Endothelial cell of umbilical vein (primary cell): ENCODE measurements at regions not wholly inside any gene's neighbourhood (a gene's known extent, or its start where the extent isn't known, plus 50 kb on each side); places are given as distances from the start of the nearest gene placed in this dataset.

ENCODE experiments used
- BruUV-seq: library from RNA; stranded (reverse); fragments of 400-500 nt; replicated peaks from 2 replicates; lab custom pipeline; 2021; lab: Mats Ljungman, UMichigan
- CTCF ChIA-PET: fragments of 300-600, 350-600 bp; sonication (Branson Sonifier 250); formaldehyde crosslinking; loops from one replicate; lab custom pipeline; 2021; ENCODE audit warnings: antibody characterized with exemption, inconsistent platforms; lab: Charles Lee
- POLR2A ChIA-PET: fragments of 300-600, 350-600 bp; sonication (Branson Sonifier 250); formaldehyde crosslinking; loops from one replicate; lab custom pipeline; 2021; ENCODE audit warnings: antibody characterized with exemption, inconsistent platforms; lab: Charles Lee
- DNase-seq: peaks from one replicate; pipeline ENCODE4 v3.0.0-alpha.2; 2011; ENCODE audit warnings: low read depth, low spot score
- FAIRE-seq: peaks from 2 replicates; lab custom pipeline; 2011; peaks lifted over from hg19 to GRCh38; lab: Jason Lieb, UNC
- H2AFZ ChIP-seq: 2 replicates; pipeline ENCODE4 v1.6.0; 2012; ENCODE audit warnings: low read depth, low read length, control low read depth, inconsistent platforms
- H3K27ac ChIP-seq: 2 replicates; pipeline ENCODE4 v1.5.1; 2011; ENCODE audit warnings: low read depth, mild to moderate bottlenecking, control low read depth, low read length, moderate library complexity; ENCODE audit not compliant: insufficient read depth
- H3K27me3 ChIP-seq, 2 experiments: 2 replicates each; pipeline versions ENCODE4 v1.6.0 to v1.6.1; 2011; ENCODE audit warnings: low read length in 2 of 2, mixed read lengths in 1 of 2; ENCODE audit not compliant: control insufficient read depth in 2 of 2, insufficient read depth in 2 of 2
- H3K36me3 ChIP-seq, 2 experiments: 2 replicates in 1 of 2; 3 replicates in 1 of 2; pipeline ENCODE4 v1.5.1; 2011; ENCODE audit warnings: low read length in 2 of 2, mild to moderate bottlenecking in 1 of 2, moderate library complexity in 1 of 2; ENCODE audit not compliant: control insufficient read depth in 2 of 2, insufficient read depth in 2 of 2; ENCODE audit errors: extremely low read depth in 1 of 2
- H3K4me1 ChIP-seq: 3 replicates; pipeline ENCODE4 v1.5.1; 2011; ENCODE audit warnings: mild to moderate bottlenecking, low read length; ENCODE audit not compliant: control insufficient read depth, insufficient read depth; ENCODE audit errors: extremely low read depth
- H3K4me2 ChIP-seq: 2 replicates; pipeline ENCODE4 v1.6.1; 2011; ENCODE audit warnings: low read length, control low read depth, mixed read lengths; ENCODE audit not compliant: insufficient read depth
- H3K4me3 ChIP-seq, 3 experiments: fragments of 200-600 bp in 1 of 3; sonication (generic), shearing (Covaris generic) in 1 of 3; replicated peaks in 1 of 3; 2 replicates each; pipeline ENCODE4 v1.5.1; 2011 to 2016; ENCODE audit warnings: control low read depth in 3 of 3, low read length in 3 of 3, mild to moderate bottlenecking in 2 of 3, inconsistent platforms in 1 of 3, low read depth in 1 of 3, moderate library complexity in 1 of 3; ENCODE audit not compliant: insufficient read depth in 1 of 3
- H3K79me2 ChIP-seq: 2 replicates; pipeline ENCODE4 v1.6.0; 2012; ENCODE audit warnings: low read length, inconsistent platforms; ENCODE audit not compliant: control insufficient read depth, insufficient read depth
- H3K9ac ChIP-seq: replicated peaks from 2 replicates; pipeline ENCODE3; 2011; ENCODE audit warnings: low read length, control low read depth; ENCODE audit not compliant: insufficient read depth; ENCODE audit errors: extremely low read depth
- H3K9me1 ChIP-seq: replicated peaks from 3 replicates; pipeline ENCODE4 v1.6.0; 2011; ENCODE audit warnings: mild to moderate bottlenecking, low read length; ENCODE audit not compliant: control insufficient read depth, insufficient read depth; ENCODE audit errors: extremely low read depth
- H3K9me3 ChIP-seq: replicated peaks from 2 replicates; pipeline ENCODE4 v1.5.1; 2012; ENCODE audit warnings: low read length, inconsistent platforms; ENCODE audit not compliant: control insufficient read depth, insufficient read depth
- H4K20me1 ChIP-seq: replicated peaks from 2 replicates; pipeline ENCODE3; 2011; ENCODE audit warnings: mild to moderate bottlenecking, low read length; ENCODE audit not compliant: control insufficient read depth, insufficient read depth; ENCODE audit errors: extremely low read depth
- CTCF ChIP-seq, 2 donors: IDR thresholded peaks; 1 replicate in 1 of 2; 2 replicates in 1 of 2; pipeline ENCODE4 v1.5.1; 2011; ENCODE audit warnings: low read length in 2 of 2, mild to moderate bottlenecking in 2 of 2, moderate library complexity in 2 of 2, control low read depth in 1 of 2, inconsistent platforms in 1 of 2, low read depth in 1 of 2; ENCODE audit not compliant: insufficient read depth in 1 of 2; ENCODE audit errors: extremely low read depth in 1 of 2
- EZH2 ChIP-seq: IDR thresholded peaks from 2 replicates; pipeline ENCODE4 v1.6.1; 2012; ENCODE audit warnings: borderline replicate concordance, low read depth, mild to moderate bottlenecking, moderate library complexity, low read length, inconsistent platforms; ENCODE audit not compliant: severe bottlenecking
- FOS ChIP-seq: IDR thresholded peaks from 2 replicates; pipeline ENCODE4 v1.6.1; 2011; ENCODE audit warnings: mild to moderate bottlenecking, low read length, moderate library complexity, borderline replicate concordance; ENCODE audit not compliant: insufficient read depth
- GATA2 ChIP-seq: IDR thresholded peaks from 2 replicates; pipeline ENCODE4 v1.7.0; 2011; ENCODE audit warnings: low read depth, mild to moderate bottlenecking, moderate library complexity, mixed read lengths, low read length; ENCODE audit not compliant: insufficient read length, insufficient read depth
- JUN ChIP-seq: IDR thresholded peaks from 2 replicates; pipeline ENCODE4 v1.6.1; 2011; ENCODE audit warnings: borderline replicate concordance, low read depth; ENCODE audit not compliant: insufficient read length, insufficient read depth
- MAX ChIP-seq: IDR thresholded peaks from 2 replicates; pipeline ENCODE4 v1.6.1; 2011; ENCODE audit not compliant: insufficient read depth, insufficient read length
- MYC ChIP-seq: IDR thresholded peaks from one replicate; pipeline ENCODE4 v1.6.1; 2011; ENCODE audit warnings: mild to moderate bottlenecking, low read depth, low read length
- POLR2A ChIP-seq: IDR thresholded peaks from 2 replicates; pipeline ENCODE4 v1.6.1; 2012; ENCODE audit warnings: low read depth, mild to moderate bottlenecking, control low read depth, low read length
- POLR2AphosphoS5 ChIP-seq: IDR thresholded peaks from 2 replicates; pipeline ENCODE4 v1.6.1; 2012; ENCODE audit warnings: low read depth, mild to moderate bottlenecking, control low read depth, low read length, moderate library complexity; ENCODE audit not compliant: insufficient read depth
- dilution Hi-C: fragments of 300-500 bp; cut with MboI; formaldehyde crosslinking; loops from one replicate; pipeline ENCODE4 v1.15.0; 2019; ENCODE audit warnings: low sequenced_read_pairs; ENCODE audit not compliant: extremely low pct_ligation_motif_present
- intact Hi-C: fragments of 100-400 bp; cut with micrococcal nuclease; formaldehyde crosslinking; loops from one replicate; pipeline ENCODE4 v1.10.0; 2022

GRCh38 chr2:34492561-34493455 lies 893.7 kb upstream of the FAM98A start:
- Histone ChIP-seq H3K4me2 (no peak overlapping the region), H3K36me3 (no peaks in the 10 kb centered on the region), H2AFZ (no peak overlapping the region), H3K9ac (no peak overlapping the region), H3K9me3 (no peaks in the 10 kb centered on the region), H4K20me1 (no peaks in the 10 kb centered on the region), H3K9me1 (no peaks in the 10 kb centered on the region), H3K4me1 (no peaks in the 10 kb centered on the region), H3K27ac (no peak overlapping the region), H3K27me3 (no peaks in the 10 kb centered on the region), H3K79me2 (no peaks in the 10 kb centered on the region), H3K4me3 (no peak overlapping the region)
- no peak for TF ChIP-seq POLR2A
- TF ChIP-seq POLR2AphosphoS5, result no peak
- TF ChIP-seq GATA2, result no peak
- no peak for TF ChIP-seq CTCF (IDR thresholded peaks at IDR 0.05; ENCODE audit: extremely low read depth in 1 of 2, insufficient read depth in 1 of 2, low read depth in 1 of 2, low read length in 2 of 2)
- TF ChIP-seq MAX, result no peak
- no peak for TF ChIP-seq FOS
- no peak for TF ChIP-seq EZH2
- no peak for TF ChIP-seq MYC
- TF ChIP-seq JUN, result no peak
- DNase-seq (no peak), FAIRE-seq (no peak)
- ChIA-PET POLR2A (no interaction called here), CTCF (no interaction called here)
- dilution Hi-C loops, result no loop called here
- intact Hi-C loops, result no loop called here
- no TSS peak for BruUV-seq
